ENCODE measurements at regions not wholly inside any gene's neighbourhood (a gene's known extent, or its start where the extent isn't known, plus 50 kb on each side); places are given as distances from the start of the nearest gene placed in this dataset.
"Not testable (repeated sequence)": the region's sequence is repeated elsewhere in the genome, so short reads cannot be mapped to it uniquely, and the experiment has no call there.

DNA sequence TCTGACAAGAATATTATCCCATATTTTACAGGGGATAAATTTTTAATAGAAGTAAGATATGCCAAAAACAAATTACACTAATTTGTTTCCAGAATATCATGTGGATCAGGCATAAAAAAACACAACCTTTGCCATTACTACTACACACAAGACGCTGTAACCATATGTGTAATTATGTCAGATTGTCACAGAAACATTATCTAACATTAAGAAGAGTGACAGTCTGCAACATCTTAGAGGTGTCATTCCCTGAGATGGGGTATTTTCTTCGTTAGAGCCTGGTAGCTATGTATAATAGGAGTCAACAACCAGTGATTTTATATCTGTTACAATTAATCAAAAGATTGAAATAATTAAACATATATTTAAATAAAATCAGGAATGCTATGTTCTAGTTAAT lies 518.9 kb downstream of the RERGL start:
- no CpG with 5 or more reads among the region's 2 CpGs for WGBS (ENCODE audit: extremely low coverage, insufficient read length, low lambda C conversion rate)

DNA sequence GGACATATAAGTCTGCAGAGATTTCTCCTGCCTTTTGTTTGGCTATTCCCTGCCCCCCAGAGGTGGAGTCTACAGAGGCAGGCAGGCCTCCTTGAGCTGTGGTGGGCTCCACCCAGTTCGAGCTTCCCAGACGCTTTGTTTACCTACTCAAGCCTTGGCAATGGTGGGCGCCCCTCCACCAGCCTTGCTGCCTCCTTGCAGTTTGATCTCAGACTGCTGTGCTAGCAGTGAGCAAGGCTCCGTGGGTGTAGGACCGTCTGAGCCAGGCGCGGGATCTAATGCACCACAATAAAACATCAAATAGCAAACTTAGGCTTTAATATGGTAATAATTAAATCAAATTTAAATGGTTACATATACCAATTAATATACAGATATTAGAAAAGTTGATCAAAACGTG lies 525.4 kb downstream of the RERGL start:
- H2BK20ac ChIP-seq (ENCODE audit: low read depth, low read length, poor library complexity, severe bottlenecking); H2BK5ac ChIP-seq (ENCODE audit: insufficient read length, low read length); H3K14ac ChIP-seq (ENCODE audit: insufficient read depth, low read length); H3K4me2 ChIP-seq (ENCODE audit: insufficient read depth, insufficient read length, low read length); H2BK120ac ChIP-seq (ENCODE audit: low read depth, low read length, poor library complexity, severe bottlenecking); H3K4me3 Mint-ChIP-seq; H3K56ac ChIP-seq (ENCODE audit: insufficient read length, low read depth, low read length); H4K20me1 ChIP-seq (ENCODE audit: control insufficient read depth, insufficient read depth, insufficient read length); H3K9me3 ChIP-seq (ENCODE audit: control insufficient read depth, low read depth, low read length); H3K18ac ChIP-seq (ENCODE audit: insufficient read length, low read depth, low read length); H2AFZ ChIP-seq (ENCODE audit: low read length); H3K79me1 ChIP-seq (ENCODE audit: insufficient read depth, low read depth, low read length, poor library complexity, severe bottlenecking); DNase-seq; H4K8ac ChIP-seq (replicated peaks; ENCODE audit: insufficient read length, low read depth, low read length); H3K4ac ChIP-seq (ENCODE audit: low read depth, low read length); H3K23ac ChIP-seq (ENCODE audit: insufficient read length, low read depth, low read length); H4K91ac ChIP-seq (ENCODE audit: insufficient read length, low read depth, low read length); H4K5ac ChIP-seq (ENCODE audit: insufficient read length, low read depth, low read length); H3T11ph ChIP-seq (ENCODE audit: low read length); H2BK15ac ChIP-seq (ENCODE audit: low read depth, low read length); H2BK12ac ChIP-seq (ENCODE audit: insufficient read length, low read depth, low read length); H3K4me1 Mint-ChIP-seq; H3K27ac ChIP-seq (ENCODE audit: insufficient read length, low read depth, low read length); H3K27me3 ChIP-seq (ENCODE audit: insufficient read depth, low read length); H3K36me3 Mint-ChIP-seq (ENCODE audit: insufficient read depth in 1 of 3, low read depth in 3 of 3); H2AK5ac ChIP-seq (ENCODE audit: insufficient read length, low read length); H3K4me1 ChIP-seq (ENCODE audit: insufficient read depth, low read length); H3K27ac Mint-ChIP-seq; H3K9ac ChIP-seq (ENCODE audit: extremely low read depth, insufficient read length, low read length); H3K23me2 ChIP-seq (ENCODE audit: insufficient read length, low read depth, low read length, poor library complexity, severe bottlenecking); H3K79me2 ChIP-seq (ENCODE audit: insufficient read depth, low read length); H3K27me3 Mint-ChIP-seq (ENCODE audit: low read depth): not testable (repeated sequence)
- WGBS (ENCODE audit: extremely low coverage, insufficient read length, low lambda C conversion rate), result no CpG with 5 or more reads among the region's 8 CpGs
- peaks cover 11 to 14% of the 10 kb centered on the region in 2 experiments for H3K9me3 Mint-ChIP-seq

More for the DNA sequence above, 518.9 kb downstream of the RERGL start:
- Histone ChIP-seq H2BK12ac (ENCODE audit: insufficient read length, low read depth, low read length) (no peak overlapping the region), H2AK5ac (ENCODE audit: insufficient read length, low read length) (no peak overlapping the region), H3K79me2 (ENCODE audit: insufficient read depth, low read length) (no peaks in the 10 kb centered on the region), H4K8ac (replicated peaks; ENCODE audit: insufficient read length, low read depth, low read length) (no peak overlapping the region), H3K4me1 (ENCODE audit: insufficient read depth, low read length) (no peaks in the 10 kb centered on the region), H3K14ac (ENCODE audit: insufficient read depth, low read length) (no peak overlapping the region), H3K79me1 (ENCODE audit: insufficient read depth, low read depth, low read length, poor library complexity, severe bottlenecking) (no peaks in the 10 kb centered on the region), H3K23ac (ENCODE audit: insufficient read length, low read depth, low read length) (no peak overlapping the region), H3K56ac (ENCODE audit: insufficient read length, low read depth, low read length) (no peak overlapping the region), H3K18ac (ENCODE audit: insufficient read length, low read depth, low read length) (no peak overlapping the region), H2AFZ (ENCODE audit: low read length) (no peak overlapping the region), H4K5ac (ENCODE audit: insufficient read length, low read depth, low read length) (no peak overlapping the region), H2BK120ac (ENCODE audit: low read depth, low read length, poor library complexity, severe bottlenecking) (no peak overlapping the region), H3K9ac (ENCODE audit: extremely low read depth, insufficient read length, low read length) (no peak overlapping the region), H2BK15ac (ENCODE audit: low read depth, low read length) (no peak overlapping the region), H4K91ac (ENCODE audit: insufficient read length, low read depth, low read length) (no peak overlapping the region), H3K23me2 (ENCODE audit: insufficient read length, low read depth, low read length, poor library complexity, severe bottlenecking) (no peaks in the 10 kb centered on the region), H3K9me3 (ENCODE audit: control insufficient read depth, low read depth, low read length) (no peaks in the 10 kb centered on the region), H3T11ph (ENCODE audit: low read length) (no peak overlapping the region), H3K27me3 (ENCODE audit: insufficient read depth, low read length) (no peaks in the 10 kb centered on the region), H3K4ac (ENCODE audit: low read depth, low read length) (no peak overlapping the region), H3K4me2 (ENCODE audit: insufficient read depth, insufficient read length, low read length) (no peak overlapping the region), H2BK20ac (ENCODE audit: low read depth, low read length, poor library complexity, severe bottlenecking) (no peak overlapping the region), H2BK5ac (ENCODE audit: insufficient read length, low read length) (no peak overlapping the region), H3K27ac (ENCODE audit: insufficient read length, low read depth, low read length) (no peak overlapping the region), H4K20me1 (ENCODE audit: control insufficient read depth, insufficient read depth, insufficient read length) (no peaks in the 10 kb centered on the region)
- H3K4me3 Mint-ChIP-seq, result no peak overlapping the region
- no peaks in the 10 kb centered on the region for H3K9me3 Mint-ChIP-seq
- no peaks in the 10 kb centered on the region for H3K36me3 Mint-ChIP-seq (ENCODE audit: insufficient read depth in 1 of 3, low read depth in 3 of 3)
- TF ChIP-seq, protein P1, sequence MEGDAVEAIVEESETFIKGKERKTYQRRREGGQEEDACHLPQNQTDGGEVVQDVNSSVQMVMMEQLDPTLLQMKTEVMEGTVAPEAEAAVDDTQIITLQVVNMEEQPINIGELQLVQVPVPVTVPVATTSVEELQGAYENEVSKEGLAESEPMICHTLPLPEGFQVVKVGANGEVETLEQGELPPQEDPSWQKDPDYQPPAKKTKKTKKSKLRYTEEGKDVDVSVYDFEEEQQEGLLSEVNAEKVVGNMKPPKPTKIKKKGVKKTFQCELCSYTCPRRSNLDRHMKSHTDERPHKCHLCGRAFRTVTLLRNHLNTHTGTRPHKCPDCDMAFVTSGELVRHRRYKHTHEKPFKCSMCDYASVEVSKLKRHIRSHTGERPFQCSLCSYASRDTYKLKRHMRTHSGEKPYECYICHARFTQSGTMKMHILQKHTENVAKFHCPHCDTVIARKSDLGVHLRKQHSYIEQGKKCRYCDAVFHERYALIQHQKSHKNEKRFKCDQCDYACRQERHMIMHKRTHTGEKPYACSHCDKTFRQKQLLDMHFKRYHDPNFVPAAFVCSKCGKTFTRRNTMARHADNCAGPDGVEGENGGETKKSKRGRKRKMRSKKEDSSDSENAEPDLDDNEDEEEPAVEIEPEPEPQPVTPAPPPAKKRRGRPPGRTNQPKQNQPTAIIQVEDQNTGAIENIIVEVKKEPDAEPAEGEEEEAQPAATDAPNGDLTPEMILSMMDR (conservative IDR thresholded peaks at IDR 0.05), result no peak
- H3K27me3 Mint-ChIP-seq (ENCODE audit: low read depth), result no peaks in the 10 kb centered on the region; the same call in 1 of the 2 replicates
- DNase-seq, result no peak
- no peaks in the 10 kb centered on the region for H3K4me1 Mint-ChIP-seq
- H3K27ac Mint-ChIP-seq, result no peak overlapping the region
